Prostate gland (tissue), 2 donors: ENCODE measurements at regions not wholly inside any gene's neighbourhood (a gene's known extent, or its start where the extent isn't known, plus 50 kb on each side); places are given as distances from the start of the nearest gene placed in this dataset.

Experiments
- CTCF ChIP-seq, 4 experiments: fragments of 200-600 bp in 2 of 4; fragments of 450-650 bp in 2 of 4; sonication (generic) in 2 of 4; IDR thresholded peaks; 1 replicate in 3 of 4; 2 replicates in 1 of 4; pipeline ENCODE4 v1.5.1; 2016 to 2019; ENCODE audit warnings: antibody characterized with exemption in 4 of 4, mild to moderate bottlenecking in 2 of 4, moderate library complexity in 2 of 4
- POLR2A ChIP-seq: fragments of 450-650 bp; IDR thresholded peaks from one replicate; pipeline ENCODE4 v1.6.1; 2016; ENCODE audit warnings: antibody characterized with exemption, mild to moderate bottlenecking
- POLR2AphosphoS5 ChIP-seq: sonication (generic); formaldehyde crosslinking; IDR thresholded peaks from one replicate; pipeline ENCODE4 v1.6.1; 2017; ENCODE audit warnings: antibody characterized with exemption

GRCh38 chr22:49073873-49074417, 753.7 kb downstream of the BRD1 start:
- TF ChIP-seq CTCF (IDR thresholded peaks at IDR 0.05) (no peak), POLR2AphosphoS5 (no peak), POLR2A (no peak)
